ENCODE measurements at regions not wholly inside any gene's neighbourhood (a gene's known extent, or its start where the extent isn't known, plus 50 kb on each side); places are given as distances from the start of the nearest gene placed in this dataset.

GRCh38 chr3:72384602-72385001 is 463.6 kb downstream of the SHQ1 start:
- no peak overlapping the region for H3K27ac Mint-ChIP-seq
- no peak overlapping the region for H3K4me3 Mint-ChIP-seq
- intact Hi-C loops (cut with micrococcal nuclease), result no loop called here
- peaks cover 67% of the 10 kb centered on the region for H3K4me1 Mint-ChIP-seq (ENCODE audit: low read depth)
- H3K36me3 Mint-ChIP-seq (ENCODE audit: low read depth), result peaks cover 9% of the 10 kb centered on the region
- no peak for DNase-seq (ENCODE audit: low spot score)
- H3K27me3 Mint-ChIP-seq (ENCODE audit: insufficient read depth), result no peaks in the 10 kb centered on the region
- H3K9me3 Mint-ChIP-seq, result no peaks in the 10 kb centered on the region

- DNase-seq (ENCODE audit: low spot score), result no peak
- Mint-ChIP-seq H3K27me3 (ENCODE audit: insufficient read depth) (no peaks in the 10 kb centered on the region), H3K36me3 (ENCODE audit: low read depth) (peaks cover 10% of the 10 kb centered on the region), H3K4me3 (no peak overlapping the region), H3K27ac (no peak overlapping the region), H3K4me1 (ENCODE audit: low read depth) (peaks cover 69% of the 10 kb centered on the region), H3K9me3 (no peaks in the 10 kb centered on the region)
- intact Hi-C loops (cut with micrococcal nuclease), result no loop called here
These were observed 464.4 kb downstream of the SHQ1 start for GRCh38 chr3:72383883-72384282.

DNA sequence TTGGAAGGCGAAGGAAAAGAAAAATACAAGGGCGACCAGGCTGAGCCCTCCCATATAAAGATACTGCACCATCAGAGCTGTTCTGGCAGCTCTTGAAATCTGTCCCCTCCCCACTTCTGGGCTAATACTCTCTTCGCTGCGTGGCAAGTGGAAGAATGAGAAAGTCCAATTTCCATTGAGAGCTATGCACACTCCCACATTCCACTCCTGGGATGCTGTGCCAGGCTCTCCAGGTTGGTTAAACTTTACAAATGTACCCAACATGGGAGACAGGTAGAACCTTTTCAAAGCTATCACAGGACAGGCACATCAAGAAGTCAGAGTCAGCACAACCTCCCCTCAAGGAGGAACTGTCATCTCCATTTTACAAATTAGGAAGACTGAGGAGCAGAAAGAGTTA is 465.0 kb downstream of the SHQ1 start:
- H3K9me3 Mint-ChIP-seq, result no peaks in the 10 kb centered on the region
- H3K36me3 Mint-ChIP-seq (ENCODE audit: low read depth), result peaks cover 17% of the 10 kb centered on the region
- no peaks in the 10 kb centered on the region for H3K27me3 Mint-ChIP-seq (ENCODE audit: insufficient read depth)
- H3K27ac Mint-ChIP-seq, result no peak overlapping the region
- DNase-seq (ENCODE audit: low spot score), result no peak
- H3K4me3 Mint-ChIP-seq, result no peak overlapping the region
- intact Hi-C loops (cut with micrococcal nuclease), result no loop called here
- H3K4me1 Mint-ChIP-seq (ENCODE audit: low read depth), result peaks cover 75% of the 10 kb centered on the region

DNA sequence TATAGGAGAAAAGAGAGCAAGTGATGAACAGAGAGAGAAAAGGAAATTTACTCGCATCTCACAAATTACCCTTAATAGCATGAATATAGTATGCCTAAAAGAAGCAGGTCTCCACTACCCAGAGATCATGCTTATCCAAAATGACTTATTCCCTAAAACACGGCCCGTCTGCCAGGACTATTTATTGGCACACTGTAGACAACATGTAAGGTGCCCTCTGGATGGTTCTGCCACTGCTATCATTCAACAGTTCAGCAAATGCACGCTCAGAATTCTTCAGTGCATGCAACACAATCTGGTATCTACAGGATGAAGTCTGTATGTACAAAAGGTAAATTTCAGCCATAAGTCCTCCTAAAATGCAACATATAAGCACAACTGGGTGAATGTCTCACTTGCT is 465.8 kb downstream of the SHQ1 start:
- DNase-seq (ENCODE audit: low spot score), result no peak
- no peaks in the 10 kb centered on the region for H3K9me3 Mint-ChIP-seq
- H3K27ac Mint-ChIP-seq, result no peak overlapping the region
- peaks cover 76% of the 10 kb centered on the region for H3K4me1 Mint-ChIP-seq (ENCODE audit: low read depth)
- peaks cover 19% of the 10 kb centered on the region for H3K36me3 Mint-ChIP-seq (ENCODE audit: low read depth)
- H3K4me3 Mint-ChIP-seq, result no peak overlapping the region
- intact Hi-C loops (cut with micrococcal nuclease), result no loop called here
- no peaks in the 10 kb centered on the region for H3K27me3 Mint-ChIP-seq (ENCODE audit: insufficient read depth)

DNA sequence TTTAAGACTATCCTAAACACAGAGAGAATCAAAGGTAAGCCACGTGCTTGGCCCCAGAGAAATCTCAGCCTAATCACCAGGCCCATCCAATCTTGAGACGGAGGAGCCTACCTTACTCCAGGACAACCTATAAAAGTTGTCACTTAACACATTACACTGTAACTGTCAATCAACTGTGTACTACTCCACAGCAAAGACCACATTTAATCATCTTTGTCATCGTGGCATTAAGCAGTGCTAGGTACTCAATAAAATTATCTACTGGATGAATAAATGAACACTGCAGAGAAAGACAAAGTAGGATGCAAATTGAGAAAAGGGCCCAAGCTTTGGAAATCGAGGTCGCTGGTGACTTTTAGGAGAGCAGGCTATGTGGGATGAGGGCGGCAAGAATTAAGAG is 466.7 kb downstream of the SHQ1 start:
- Mint-ChIP-seq H3K27ac (no peak overlapping the region), H3K9me3 (no peaks in the 10 kb centered on the region), H3K4me1 (ENCODE audit: low read depth) (peaks cover 82% of the 10 kb centered on the region), H3K27me3 (ENCODE audit: insufficient read depth) (no peaks in the 10 kb centered on the region), H3K36me3 (ENCODE audit: low read depth) (peaks cover 21% of the 10 kb centered on the region), H3K4me3 (no peak overlapping the region)
- intact Hi-C loops (cut with micrococcal nuclease), result no loop called here
- DNase-seq (ENCODE audit: low spot score), result no peak

DNA sequence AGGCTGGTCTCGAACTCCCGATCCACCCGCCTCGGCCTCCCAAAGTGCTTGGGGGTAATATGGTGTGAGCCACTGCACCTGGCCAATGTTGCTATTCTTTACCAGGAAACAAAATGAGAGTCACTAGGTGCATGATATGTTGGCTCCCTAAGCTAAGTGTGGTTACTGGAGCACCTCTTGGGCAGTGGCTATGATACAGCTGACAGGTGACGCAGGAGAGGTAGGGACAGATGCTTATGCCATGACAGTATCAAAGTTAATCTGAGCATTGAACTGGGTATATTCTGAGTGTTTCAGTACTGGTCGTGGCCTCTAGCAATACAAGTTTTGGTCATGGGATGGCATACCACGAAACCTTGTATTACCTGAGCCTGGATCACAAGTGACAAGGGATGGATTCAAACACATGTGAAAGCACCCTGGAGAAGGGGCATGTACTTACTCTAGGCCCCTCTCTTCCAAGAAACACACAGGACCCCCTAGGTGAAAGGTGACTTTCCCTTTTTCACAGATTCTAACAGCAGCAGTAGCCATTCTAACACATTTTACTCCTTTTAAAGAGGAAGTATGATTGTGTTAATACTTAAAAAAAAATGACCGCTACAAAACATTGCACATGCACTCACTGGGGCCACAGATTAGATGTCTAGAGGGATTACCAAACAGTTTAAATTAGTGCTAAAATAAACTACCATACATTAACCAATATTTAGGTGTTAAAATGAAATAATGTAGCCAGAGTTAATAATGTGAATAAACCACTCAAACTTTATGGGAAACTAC is 467.3 kb downstream of the SHQ1 start:
- no peak overlapping the region for H3K27ac Mint-ChIP-seq
- peaks cover 82% of the 10 kb centered on the region for H3K4me1 Mint-ChIP-seq (ENCODE audit: low read depth)
- H3K9me3 Mint-ChIP-seq, result no peaks in the 10 kb centered on the region
- DNase-seq (ENCODE audit: low spot score), result no peak
- H3K4me3 Mint-ChIP-seq, result no peak overlapping the region
- intact Hi-C loops (cut with micrococcal nuclease), result no loop called here
- H3K36me3 Mint-ChIP-seq (ENCODE audit: low read depth), result peaks cover 21% of the 10 kb centered on the region
- no peaks in the 10 kb centered on the region for H3K27me3 Mint-ChIP-seq (ENCODE audit: insufficient read depth)

- Mint-ChIP-seq H3K27me3 (ENCODE audit: insufficient read depth) (no peaks in the 10 kb centered on the region), H3K4me3 (no peak overlapping the region), H3K9me3 (no peaks in the 10 kb centered on the region), H3K36me3 (ENCODE audit: low read depth) (peaks cover 21% of the 10 kb centered on the region), H3K27ac (no peak overlapping the region), H3K4me1 (ENCODE audit: low read depth) (peaks cover 86% of the 10 kb centered on the region)
- DNase-seq (ENCODE audit: low spot score), result no peak
- intact Hi-C loops (cut with micrococcal nuclease), result no loop called here
These were observed 468.1 kb downstream of the SHQ1 start for GRCh38 chr3:72380193-72380592.

DNA sequence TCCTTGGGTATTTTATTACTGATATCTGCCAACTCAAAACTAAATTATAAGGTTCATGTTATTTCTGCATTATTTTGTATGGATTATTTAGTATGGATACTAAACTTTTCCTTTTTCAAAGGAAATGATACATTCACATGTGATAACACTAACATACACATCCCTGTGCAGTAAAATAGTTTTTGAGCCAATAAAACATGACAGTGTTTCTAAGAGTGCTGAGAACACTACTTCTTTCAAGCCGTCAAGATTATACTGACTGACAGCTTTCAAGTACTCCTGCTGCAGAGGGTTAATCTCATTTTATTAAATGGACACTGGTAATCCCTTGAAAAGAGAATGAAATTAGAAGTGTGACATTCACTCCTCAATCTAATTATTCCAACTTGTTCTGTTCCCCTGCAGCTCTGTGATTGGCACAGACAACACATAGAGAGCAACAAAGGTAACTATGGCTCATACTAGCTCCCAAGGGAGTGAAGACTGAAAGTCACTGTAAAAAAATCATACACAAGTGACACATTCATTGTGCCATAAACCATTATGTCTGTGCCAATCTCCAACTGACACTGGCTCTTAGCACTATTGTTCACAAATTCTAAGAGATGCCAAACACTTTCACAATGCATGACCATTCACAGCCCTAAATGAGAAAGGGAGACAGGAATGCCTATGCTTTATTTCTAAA is 468.6 kb downstream of the SHQ1 start:
- Mint-ChIP-seq H3K4me3 (no peak overlapping the region), H3K9me3 (no peaks in the 10 kb centered on the region), H3K4me1 (ENCODE audit: low read depth) (peaks cover 81% of the 10 kb centered on the region), H3K27ac (no peak overlapping the region), H3K27me3 (ENCODE audit: insufficient read depth) (no peaks in the 10 kb centered on the region), H3K36me3 (ENCODE audit: low read depth) (peaks cover 16% of the 10 kb centered on the region)
- intact Hi-C loops (cut with micrococcal nuclease), result loop anchor here (5.0 kb wide), 1 partner anchor 158 kb away; no protein-coding TSS in a partner anchor
- no peak for DNase-seq (ENCODE audit: low spot score)

DNA sequence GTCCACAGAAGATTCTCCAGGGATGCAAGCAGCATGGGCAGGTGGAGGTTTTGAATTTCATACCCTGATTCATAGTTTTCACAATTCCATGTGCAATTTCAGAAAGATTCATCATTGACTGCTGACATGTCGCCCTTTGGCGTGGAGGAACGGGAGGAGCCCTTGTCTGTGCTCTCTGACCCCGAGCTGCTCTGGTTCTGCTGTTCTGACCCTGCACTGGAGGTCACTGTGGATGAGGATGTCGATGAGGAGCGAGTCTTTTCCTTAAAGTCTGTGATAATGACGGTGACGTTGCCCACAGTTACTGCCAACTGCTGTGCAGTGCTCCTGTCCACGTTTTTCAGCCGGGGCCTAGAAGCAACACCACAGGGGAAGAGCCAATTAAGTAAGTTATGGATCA is 470.0 kb downstream of the SHQ1 start:
- Mint-ChIP-seq H3K36me3 (ENCODE audit: low read depth) (peaks cover 17% of the 10 kb centered on the region), H3K27me3 (ENCODE audit: insufficient read depth) (no peaks in the 10 kb centered on the region), H3K4me3 (no peak overlapping the region), H3K4me1 (ENCODE audit: low read depth) (peaks cover 70% of the 10 kb centered on the region), H3K27ac (no peak overlapping the region), H3K9me3 (no peaks in the 10 kb centered on the region)
- DNase-seq (ENCODE audit: low spot score), result no peak
- intact Hi-C loops (cut with micrococcal nuclease), result loop anchor here (5.0 kb wide), 1 partner anchor 159 kb away; no protein-coding TSS in a partner anchor

- H3K9me3 Mint-ChIP-seq, result no peaks in the 10 kb centered on the region
- peaks cover 65% of the 10 kb centered on the region for H3K4me1 Mint-ChIP-seq (ENCODE audit: low read depth)
- no peak overlapping the region for H3K27ac Mint-ChIP-seq
- no peaks in the 10 kb centered on the region for H3K27me3 Mint-ChIP-seq (ENCODE audit: insufficient read depth)
- H3K36me3 Mint-ChIP-seq (ENCODE audit: low read depth), result peaks cover 16% of the 10 kb centered on the region
- H3K4me3 Mint-ChIP-seq, result no peak overlapping the region
- intact Hi-C loops (cut with micrococcal nuclease), result loop anchor here (5.0 kb wide), 1 partner anchor 160 kb away; no protein-coding TSS in a partner anchor
- no peak for DNase-seq (ENCODE audit: low spot score)
These were observed 471.1 kb downstream of the SHQ1 start for GRCh38 chr3:72376956-72377710.

DNA sequence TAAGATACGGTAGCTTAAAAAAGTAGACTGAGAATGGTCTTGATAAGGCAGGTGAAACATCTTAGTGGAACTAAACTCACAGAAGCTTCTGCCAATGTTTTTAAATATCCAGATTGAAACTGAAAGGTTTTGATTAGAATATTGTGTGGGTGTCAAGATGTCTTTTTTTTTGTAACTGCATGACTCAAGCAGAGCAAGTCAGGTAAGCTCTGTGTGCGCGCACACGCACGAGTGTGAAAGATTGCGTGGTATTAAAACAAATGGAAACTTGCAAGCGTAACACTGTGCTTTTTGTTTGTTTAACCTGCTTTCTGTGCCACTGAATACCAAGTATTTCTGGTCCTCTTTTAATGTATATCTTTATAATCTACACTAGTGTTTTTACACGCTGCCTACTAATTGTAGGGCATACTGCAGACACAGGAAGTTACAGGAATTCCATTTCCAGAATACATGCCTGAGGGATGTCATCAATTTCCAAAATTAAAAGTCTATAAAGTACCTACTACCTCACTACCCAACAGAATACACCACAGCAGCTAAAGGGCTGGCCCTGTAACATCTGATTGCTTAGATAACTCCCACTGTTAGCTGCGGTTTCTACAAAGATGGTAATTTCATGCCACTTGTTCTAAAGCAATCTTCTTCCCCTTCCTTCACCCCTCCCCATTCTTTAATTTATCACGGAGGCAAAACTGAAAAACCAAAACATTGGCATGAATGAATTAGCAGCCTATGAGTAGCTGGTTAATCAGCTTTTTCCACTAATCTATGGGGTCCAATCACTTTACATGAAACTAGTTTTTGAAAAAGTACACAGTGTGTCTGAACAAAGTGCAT is 472.8 kb downstream of the SHQ1 start:
- intact Hi-C loops (cut with micrococcal nuclease), result loop anchor here (1.0 to 5.0 kb wide), 14 partner anchors 32 to 645 kb away; no protein-coding TSS in a partner anchor

DNA sequence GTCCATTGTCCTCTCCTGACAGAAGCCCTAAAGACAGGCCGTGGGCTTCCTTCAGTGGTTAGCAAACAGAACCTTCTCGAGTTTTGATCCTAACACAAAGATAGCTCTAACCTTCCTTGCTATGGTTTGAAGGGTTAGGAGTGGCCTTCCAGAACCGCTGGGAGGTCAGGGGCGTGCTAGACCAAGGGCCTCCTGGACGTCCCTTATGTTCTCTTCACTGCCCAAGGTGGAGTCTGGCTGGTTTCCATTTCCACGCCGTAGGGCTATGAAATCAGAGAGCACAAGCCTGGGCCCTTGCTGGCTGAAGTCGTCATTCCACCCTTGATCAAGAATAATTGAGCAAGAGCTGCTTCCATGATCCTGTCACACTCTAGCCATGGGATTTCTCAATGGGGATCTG is 475.1 kb downstream of the SHQ1 start:
- Mint-ChIP-seq H3K4me1 (ENCODE audit: low read depth) (peaks cover 26% of the 10 kb centered on the region), H3K27me3 (ENCODE audit: insufficient read depth) (no peaks in the 10 kb centered on the region), H3K4me3 (no peak overlapping the region), H3K36me3 (ENCODE audit: low read depth) (peaks cover 7% of the 10 kb centered on the region), H3K27ac (no peak overlapping the region), H3K9me3 (no peaks in the 10 kb centered on the region)
- no peak for DNase-seq (ENCODE audit: low spot score)
- intact Hi-C loops (cut with micrococcal nuclease), result no loop called here

More for the DNA sequence above, 472.8 kb downstream of the SHQ1 start:
- no peaks in the 10 kb centered on the region for H3K27me3 Mint-ChIP-seq (ENCODE audit: insufficient read depth)
- peaks cover 48% of the 10 kb centered on the region for H3K4me1 Mint-ChIP-seq (ENCODE audit: low read depth)
- peaks cover 16% of the 10 kb centered on the region for H3K36me3 Mint-ChIP-seq (ENCODE audit: low read depth)
- no peaks in the 10 kb centered on the region for H3K9me3 Mint-ChIP-seq
- no peak for DNase-seq (ENCODE audit: low spot score)
- peak overlapping the region; percentile 92 for H3K27ac Mint-ChIP-seq
- peak overlapping the region; percentile 32 for H3K4me3 Mint-ChIP-seq

Measured in activated T-helper 1 cell treated with anti-CD3 and anti-CD28 coated beads, Interleukin-12 subunit alpha, Interleukin-12 subunit beta, Interleukin-2, Interleukin-4 antibody, amounts not matched to agents 30 ng/mL and 10 ng/mL and 1 ng/mL, durations not matched to agents 14 hours and 24 hours and 36 hours (primary cell).